C4-2B (cell line): ENCODE measurements at regions not wholly inside any gene's neighbourhood (a gene's known extent, or its start where the extent isn't known, plus 50 kb on each side); places are given as distances from the start of the nearest gene placed in this dataset.

Experiments
- CTCF ChIP-seq: fragments of 450-650 bp; conservative IDR thresholded peaks from 2 replicates; pipeline ENCODE4 v1.5.1; 2017; ENCODE audit warnings: mild to moderate bottlenecking
- ZFX ChIP-seq: fragments of 450-650 bp; IDR thresholded peaks from 2 replicates; pipeline ENCODE4 v1.6.1; 2017

GRCh38 chr22:49026494-49027367, 800.9 kb downstream of the BRD1 start:
- no peak; the same call in 1 of the 2 replicates for TF ChIP-seq CTCF
- TF ChIP-seq ZFX, result no peak
